GM19463 (cell line): ENCODE measurements at regions not wholly inside any gene's neighbourhood (a gene's known extent, or its start where the extent isn't known, plus 50 kb on each side); places are given as distances from the start of the nearest gene placed in this dataset.
A peak's percentile ranks its signal among the peaks of the same experiment; 100 is the strongest.

Experiments
- ATAC-seq: cut with Tn5 transposase; IDR thresholded peaks from one replicate; pipeline ENCODE4 v1.9.1; 2021; ENCODE audit warnings: mild to moderate bottlenecking, moderate library complexity; ENCODE audit not compliant: unreplicated experiment

DNA sequence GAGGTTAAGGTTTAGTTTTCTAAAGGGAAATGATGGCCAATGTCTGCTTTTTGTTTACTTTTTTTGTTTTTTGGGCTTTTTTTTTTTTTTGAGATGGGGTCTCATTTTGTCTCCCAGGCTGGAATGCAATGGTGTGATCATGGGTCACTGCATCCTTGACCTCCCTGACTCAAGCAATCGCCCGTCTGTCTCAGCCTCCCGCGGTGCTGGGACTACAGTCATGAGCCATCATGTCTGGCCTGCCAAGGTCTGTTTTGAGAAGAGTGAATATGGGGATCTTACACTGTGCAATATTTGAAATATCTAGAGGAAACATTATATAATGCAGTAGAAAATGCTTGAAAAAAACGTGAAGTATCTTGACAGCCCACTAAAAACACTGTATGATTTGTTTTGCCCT lies 162.5 kb downstream of the GASK1B start:
- no peak for ATAC-seq

DNA sequence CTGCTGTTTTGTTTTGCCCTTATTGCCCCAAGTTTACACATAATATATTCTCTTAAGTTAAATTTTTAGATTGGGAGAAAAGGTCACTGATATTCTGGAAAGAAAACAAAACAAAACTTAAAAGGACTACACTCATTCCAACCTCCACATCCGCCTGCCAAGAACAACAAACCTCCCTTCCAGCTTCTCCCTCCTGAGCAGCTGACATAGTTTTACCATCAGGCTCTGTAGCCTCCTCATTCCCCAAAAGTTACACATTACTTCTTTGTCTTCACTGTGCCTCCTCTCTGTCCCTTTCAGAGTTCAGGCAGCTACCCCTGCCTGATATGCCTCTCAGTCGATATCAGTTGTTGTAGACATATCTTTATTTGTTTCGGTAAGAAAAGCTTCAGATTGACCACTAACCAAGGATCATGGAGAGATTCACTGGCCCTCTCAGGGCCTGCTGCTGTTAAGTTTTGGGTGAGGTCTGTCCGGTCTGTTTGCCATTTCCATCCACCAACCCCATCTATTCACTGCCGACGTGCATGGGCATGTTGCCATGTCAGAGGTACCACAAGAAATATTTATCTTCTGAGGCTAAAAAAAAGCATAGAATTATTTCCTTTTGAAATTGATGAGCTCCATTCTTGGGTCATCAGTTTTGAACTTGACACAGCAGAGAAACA lies 164.1 kb downstream of the GASK1B start:
- no peak for ATAC-seq

DNA sequence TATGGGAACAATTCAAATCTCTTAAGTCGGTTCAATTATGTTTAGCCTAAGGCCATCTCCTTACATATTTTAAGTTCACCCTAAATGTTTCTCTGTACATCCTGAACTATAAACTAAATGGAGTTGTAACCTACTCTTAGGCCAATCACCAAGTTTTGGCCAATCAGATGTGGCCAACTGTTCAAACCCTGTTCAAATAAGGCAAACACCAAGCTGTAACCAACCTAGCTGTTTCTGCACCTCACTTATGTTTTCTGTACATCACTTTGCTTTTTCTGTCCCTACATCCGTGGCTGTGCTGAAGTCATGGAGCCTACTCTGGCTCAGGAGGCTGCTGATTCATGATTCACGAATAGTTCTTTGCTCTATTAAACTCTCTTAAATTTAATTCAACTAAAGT lies 165.3 kb downstream of the GASK1B start:
- no peak for ATAC-seq

DNA sequence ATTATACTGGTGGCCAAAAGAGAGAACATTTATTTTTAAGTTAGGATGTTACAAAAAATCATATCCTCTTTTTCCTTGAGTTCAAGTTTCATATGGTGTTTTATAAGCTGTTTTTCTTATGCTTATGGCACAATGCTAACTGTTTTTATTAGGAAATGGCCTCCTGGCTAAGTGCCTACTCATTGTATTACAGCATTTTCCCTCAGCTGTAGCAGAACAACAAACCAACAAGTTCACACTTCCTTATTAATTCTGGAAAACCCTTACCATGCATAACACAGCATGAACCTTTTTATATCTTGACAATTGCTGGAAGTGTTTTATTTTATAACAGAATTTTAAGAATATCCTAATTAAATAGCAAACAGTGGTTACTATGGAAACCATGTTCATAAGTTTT lies 165.8 kb downstream of the GASK1B start:
- no peak for ATAC-seq

DNA sequence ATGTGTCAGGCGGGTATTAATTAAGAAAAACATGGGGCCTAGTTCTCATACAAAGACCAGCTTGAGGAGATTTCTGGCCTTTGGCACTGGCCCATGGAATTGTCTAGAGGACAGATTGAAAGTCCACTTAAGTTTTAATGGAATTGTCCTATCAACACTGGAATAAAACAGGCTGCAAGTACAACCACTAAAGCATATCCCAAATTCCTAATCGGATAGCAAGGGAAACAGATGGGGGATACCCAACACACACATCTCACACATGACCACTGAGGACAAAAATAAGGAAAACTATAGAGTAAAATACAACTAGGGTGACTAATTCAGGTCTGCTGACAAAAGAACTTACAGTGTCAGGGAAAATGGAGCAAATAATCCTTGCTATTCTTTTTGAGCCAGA lies 167.8 kb downstream of the GASK1B start:
- ATAC-seq, result no peak

DNA sequence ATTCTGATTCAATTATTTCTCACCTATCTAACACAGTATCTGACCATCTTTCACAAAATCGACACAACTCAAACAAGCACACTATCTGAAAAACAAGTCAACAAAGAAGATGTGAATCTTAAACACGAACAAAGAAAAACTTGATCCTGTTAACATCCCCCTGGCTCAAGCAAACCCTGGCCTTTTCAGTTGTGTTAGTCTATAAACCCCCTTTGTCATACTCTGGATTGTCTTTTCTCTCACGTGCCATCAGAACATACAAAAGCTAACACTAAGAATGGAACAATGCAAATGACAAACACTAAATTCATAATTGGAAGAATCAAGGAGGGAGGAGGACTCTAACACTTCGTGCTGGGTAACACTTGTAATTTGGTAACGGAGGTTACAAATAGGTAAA lies 168.7 kb downstream of the GASK1B start:
- ATAC-seq, result no peak

DNA sequence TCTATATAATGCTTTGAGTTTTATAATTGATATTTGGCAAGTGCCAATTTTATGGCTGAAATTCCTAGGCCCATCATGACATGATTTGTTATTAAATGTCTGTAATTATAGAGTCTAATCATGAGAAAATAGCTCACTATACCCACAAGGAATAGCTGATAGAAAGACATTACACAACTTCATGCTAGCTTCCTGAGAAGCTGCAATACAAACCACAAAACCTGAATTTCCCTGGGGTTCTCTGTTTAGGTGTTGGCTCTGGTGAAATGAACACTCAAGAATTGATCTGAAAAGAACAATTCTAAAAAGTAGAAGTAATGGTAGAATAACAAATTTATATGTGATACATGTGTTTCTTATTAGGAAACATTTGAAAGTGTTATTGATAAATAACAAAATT lies 169.6 kb downstream of the GASK1B start:
- no peak for ATAC-seq

DNA sequence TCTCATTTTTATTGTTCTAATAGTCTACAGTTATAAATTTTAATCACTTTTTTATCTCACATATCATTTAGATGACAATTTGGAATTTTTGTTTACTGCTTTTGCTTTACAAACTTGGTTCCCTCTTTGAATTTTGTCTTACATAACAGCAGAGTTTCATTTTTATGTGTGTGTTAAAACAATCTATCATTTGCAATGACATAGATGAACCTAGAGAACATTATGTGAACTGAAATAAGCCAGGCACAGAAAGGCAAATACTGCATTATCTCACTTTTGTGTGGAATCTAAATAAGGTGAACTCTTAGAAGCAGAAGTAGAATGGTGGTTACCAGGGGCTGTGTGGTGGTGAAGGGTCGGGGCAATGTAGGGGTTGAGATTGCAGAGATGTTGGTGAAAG lies 170.7 kb downstream of the GASK1B start:
- ATAC-seq, result no peak

DNA sequence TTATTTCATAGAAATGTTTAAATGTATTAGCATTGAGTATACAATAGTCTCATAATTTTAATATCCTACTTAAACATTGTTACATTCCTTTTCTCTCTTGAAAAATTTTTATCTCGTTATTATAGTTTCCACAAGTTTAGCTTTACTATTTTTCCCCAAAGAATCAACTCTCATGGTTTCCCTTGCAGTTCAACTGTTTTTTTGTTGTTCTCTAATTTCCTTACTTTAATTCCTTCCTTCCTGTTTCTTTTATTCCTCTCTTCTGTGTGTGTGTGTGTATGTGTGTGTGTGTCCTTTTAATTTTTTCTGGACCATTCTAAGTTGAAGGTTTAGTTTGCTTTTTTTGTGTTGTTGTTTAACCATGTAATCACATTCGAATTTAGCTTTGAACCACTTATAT lies 171.1 kb downstream of the GASK1B start:
- ATAC-seq, result no peak

DNA sequence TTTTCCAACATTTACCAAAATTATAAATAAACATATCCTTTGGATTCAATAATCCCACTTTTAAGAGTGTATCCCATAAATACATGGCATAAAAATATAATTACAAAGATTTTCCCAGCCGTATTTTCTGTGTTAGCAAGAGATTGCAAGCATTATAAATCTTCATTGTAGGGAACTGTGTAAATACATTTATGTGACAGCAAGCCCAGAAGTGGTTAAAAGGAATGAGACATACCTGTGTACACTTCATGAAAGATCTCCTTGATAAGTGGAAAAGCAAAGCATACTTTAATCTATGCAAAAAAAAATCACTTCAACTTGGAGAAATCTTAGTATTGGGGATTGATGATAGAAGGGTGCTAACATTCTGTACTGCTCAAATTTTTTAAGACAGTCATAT lies 173.1 kb downstream of the GASK1B start:
- no peak for ATAC-seq

DNA sequence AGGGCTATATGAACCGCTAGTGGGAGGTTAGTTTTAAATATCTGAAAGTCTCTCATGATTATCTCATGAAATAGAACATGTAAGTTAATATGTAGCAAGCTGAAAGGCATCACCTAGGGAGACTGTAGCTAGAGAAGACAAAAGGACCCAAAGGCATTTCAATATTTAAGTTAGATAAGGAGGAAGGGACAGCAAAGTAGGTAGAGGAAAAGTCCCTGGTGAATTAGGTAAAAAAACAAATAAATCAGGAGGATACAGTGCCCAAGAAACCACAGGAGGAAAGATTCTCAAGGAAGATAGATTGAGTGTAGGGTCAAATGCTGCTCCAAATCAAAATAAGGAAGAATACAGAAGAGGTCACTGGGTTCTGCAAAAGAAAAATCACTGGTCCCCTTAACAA lies 175.5 kb downstream of the GASK1B start:
- no peak for ATAC-seq

DNA sequence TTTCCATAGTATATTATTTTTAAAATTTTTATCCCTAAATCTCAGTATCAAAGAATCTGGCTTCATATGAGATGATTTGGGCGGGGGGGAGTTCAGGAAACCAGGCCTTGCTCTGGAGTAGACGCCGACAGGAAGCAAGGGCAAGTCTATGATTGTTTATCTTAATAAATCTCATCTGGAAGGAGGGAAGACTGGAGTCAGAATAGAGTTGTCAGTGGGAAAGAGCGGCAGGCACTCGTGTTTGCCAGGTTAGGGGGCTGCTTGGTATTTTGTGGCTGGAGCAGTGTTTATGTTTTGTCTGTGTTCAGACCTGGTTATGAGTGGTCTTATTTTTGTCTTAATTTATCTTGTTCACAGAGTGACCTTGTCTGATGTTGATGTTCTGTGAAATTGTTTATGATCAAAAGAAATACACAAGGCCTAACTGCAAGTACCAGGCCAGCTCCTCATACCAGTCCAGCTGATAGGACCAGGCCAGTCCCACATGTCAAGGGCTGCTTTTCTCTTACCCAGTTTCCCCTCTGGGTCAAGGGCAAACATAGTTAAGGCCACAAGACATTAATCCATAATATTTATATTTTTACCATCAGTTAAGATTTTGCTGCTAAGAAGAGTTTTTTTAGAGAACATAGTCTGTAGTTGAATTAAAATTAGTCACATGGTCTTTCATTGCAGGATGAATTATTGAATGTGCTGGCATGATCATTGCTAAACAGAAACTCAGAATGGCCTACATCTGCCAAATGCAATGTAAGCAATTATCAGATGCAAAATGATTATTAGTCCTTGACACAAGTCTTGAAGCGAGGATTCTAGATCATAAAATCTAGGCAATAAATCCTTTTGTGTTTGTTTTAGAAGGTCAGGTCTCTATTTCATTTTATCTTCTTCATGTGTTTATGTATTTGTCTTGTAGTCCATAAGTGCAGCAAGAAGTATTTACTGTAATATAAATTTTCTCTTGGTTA lies 176.5 kb downstream of the GASK1B start:
- no peak for ATAC-seq

DNA sequence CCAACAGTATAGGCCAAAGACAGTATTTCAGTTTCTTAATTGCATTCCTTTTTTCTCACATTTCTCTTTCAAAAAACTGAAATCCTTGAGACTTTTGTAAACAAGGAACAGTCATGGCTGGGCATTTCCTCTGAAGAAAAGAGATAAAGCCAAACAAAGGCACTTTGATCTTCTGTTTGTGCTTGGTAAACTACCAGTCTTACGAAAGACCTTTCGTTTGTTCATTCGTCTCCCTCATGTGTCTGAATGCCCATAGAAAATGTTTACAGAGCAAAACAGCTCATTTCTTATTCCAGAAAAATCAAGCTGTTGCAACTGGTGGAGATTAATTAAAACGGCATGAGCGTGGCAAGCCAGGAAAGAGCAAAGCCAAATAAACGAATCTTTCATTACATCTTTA lies 178.0 kb downstream of the GASK1B start:
- ATAC-seq, result no peak

DNA sequence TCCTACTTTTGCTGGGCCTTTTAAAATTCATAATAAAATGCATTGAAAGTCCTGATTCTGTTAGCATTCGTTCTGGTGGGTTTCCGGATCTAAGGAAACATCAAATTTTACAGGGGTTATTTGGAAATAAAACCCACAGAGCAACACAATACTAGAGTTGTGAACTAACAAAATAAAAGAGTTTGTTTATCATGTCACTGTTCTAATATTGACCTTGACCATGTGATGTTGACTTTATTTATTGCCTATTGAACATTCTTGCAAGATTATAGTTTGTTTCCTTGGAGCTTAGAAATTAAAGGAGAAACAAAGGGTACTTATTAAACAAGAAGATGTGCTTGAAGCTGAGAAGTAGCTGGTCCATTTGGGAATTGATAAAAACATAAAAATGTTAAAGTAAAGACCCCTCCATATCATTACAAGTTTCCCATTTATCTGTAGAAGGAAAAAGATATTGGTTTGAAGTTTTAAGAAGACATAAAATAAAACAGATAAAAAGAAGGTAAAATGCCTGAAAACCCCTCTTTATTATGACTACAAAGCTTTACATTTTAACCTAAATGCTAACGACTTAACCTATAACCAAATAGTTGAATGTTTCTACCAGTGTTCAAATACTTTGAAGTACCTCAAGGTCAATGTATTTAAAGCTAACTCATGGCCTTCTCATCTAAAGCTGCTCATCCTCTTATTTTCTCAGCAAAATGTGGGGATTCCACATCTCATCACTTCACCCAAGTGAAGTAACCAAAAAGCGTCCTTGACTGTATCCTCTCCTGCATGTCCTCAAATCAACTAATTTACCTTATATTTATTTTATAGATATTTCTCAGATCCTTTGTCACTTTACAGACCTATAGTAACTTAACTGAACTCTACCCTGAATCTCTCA lies 179.6 kb downstream of the GASK1B start:
- no peak for ATAC-seq

DNA sequence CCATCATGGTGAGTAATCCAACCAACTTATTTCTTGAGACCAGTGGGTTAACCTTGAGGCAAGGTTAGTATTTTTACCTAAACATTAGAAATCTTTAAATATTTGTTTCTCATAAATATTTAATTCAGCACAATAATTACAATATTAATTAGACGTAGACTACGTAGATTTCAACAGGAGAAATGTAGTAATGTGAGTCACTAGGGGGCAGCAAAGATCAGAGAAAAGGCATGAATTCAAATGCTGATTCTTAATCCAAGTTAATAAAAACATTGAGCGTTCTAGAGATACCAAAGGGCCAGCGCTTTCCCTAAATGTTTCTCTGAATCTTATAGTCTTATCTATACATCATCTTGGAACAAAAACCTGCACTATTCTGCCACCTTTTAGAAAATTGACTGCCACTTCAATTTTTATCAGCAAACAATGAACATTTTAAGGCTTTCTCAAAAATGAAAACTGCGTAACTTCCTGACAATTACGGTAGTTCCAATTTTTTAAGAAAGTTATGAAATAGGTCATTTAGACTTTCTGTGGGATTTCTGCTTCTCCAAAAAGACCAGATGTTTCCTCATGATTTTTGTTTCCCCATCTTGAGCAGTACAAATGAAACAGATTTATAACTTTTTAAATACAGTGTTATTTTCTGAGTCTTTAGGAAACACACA lies 180.7 kb downstream of the GASK1B start:
- ATAC-seq, result no peak

DNA sequence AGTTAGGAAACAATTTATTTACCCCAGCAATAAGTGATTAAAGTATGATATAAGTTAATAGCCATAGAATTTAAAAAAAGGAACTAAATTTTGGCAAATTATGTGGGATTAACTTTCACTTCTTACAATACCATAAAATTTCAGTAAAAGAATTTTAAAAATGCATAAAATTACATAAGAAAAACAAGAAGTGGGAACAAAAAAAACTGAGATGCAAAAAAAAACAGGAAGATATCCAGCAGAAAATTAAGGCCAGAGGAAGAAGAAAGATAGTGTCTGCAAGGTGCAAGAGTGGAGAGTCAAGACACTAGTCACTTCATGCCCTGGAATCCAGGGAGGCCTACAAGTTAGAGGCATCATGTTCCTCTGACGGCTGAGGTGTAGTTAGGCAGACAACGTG lies 184.2 kb downstream of the GASK1B start:
- no peak for ATAC-seq

DNA sequence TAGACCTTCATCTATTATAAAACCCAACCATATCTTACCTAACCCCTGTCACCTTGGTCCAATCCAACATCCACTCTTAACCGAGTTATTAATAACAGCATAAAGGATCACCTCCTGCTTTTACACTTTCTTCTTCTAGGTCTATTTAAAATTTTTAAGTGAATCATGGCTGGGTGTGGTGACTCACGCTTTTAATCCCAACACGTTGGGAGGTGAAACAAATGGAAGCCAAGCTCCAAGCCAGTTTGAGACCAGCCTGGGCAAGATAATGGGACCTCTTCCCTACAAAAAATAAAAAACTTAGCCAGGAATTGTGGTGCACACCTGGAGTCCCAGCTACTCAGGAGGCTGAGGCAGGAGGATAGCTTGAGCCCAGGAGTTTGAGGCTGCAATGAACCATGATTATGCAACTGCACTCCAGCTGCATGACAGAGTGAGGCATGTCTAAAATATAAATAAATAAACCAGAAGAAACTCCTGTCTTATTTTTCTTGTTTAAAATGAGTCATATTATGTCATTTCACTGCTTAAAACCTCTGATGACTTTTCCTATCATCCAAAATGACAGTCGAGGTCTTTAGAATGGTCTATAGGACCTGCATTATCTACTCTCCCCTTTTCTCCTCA lies 188.4 kb downstream of the GASK1B start:
- no peak for ATAC-seq

DNA sequence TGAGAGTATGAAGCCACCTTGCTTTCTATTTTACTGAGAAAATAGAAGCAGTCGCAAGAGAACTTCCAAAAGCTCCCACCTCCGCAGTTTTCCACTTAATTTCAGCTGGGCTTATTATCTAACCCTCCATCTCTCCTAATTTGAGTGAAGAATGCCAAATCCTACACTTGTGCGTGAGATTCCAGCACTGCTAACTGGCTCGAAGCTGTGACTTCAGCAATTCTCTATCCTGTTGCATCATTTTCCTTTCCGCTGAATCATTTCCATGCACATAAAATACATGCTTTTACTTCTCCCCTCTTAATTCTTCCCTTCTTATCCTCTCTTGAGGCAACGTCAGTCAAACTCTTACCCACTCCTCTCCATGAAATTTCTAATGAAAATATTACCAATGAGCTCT lies 189.5 kb downstream of the GASK1B start:
- no peak for ATAC-seq

DNA sequence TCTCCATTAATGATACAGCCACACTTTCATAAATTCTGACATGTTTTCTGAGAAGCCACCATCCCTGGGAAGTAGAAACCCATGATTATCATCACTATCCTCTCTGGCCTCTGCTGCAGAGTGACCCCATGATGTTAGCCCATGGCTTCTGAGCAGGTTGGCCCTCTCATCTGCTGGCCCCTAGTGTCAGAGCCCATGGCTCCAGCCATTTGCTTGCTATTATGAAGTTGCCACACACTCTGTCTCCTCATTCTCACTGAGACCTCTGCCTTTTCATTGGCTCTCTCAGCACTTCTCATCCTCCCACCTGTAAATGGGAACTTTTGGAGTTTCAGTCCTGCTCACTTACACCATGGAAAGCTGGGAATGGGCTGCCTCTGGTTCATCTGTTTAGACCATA lies 192.7 kb downstream of the GASK1B start:
- ATAC-seq, result no peak

DNA sequence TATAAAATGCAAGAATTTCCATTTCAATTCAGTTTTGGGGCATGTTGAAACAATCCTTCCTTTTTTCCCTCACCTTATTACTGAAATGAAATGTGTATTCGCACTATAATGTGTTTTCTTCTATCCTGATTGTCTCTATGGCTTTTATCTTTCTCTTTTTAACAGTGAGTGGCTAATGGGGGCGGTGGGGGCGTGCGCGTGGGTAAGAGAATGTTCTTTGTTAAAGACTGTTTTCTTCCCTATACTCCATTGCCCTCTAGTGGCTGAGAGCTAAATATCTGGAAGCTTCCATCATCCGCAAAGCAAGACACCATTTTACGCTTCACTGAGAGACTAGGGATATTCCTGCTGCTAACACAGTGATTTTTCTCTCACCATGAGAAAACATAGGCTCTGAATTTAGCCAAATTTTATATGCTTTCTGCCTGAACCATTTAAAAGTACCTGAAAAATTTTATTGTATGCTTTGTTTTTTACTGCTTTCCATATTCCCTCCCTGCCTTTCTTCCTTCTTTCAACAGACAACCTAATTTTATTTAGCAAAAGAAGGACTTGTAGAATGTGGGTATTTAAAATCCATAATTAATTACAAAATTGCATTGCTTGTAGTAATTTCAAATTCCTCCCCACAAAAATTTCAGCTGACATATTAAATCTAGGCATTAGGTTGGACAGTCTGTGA lies 194.0 kb downstream of the GASK1B start:
- peak; percentile 86 for ATAC-seq
